Activated naive CD4-positive, alpha-beta T cell treated with anti-CD3 and anti-CD28 coated beads, Interleukin-2, amount 50 U/mL, for 72 hours (primary cell): ENCODE measurements at regions not wholly inside any gene's neighbourhood (a gene's known extent, or its start where the extent isn't known, plus 50 kb on each side); places are given as distances from the start of the nearest gene placed in this dataset.
"Not testable (repeated sequence)": the region's sequence is repeated elsewhere in the genome, so short reads cannot be mapped to it uniquely, and the experiment has no call there.

ENCODE experiments used
- ATAC-seq, 2 donors: fragments of 150-1000 bp; cut with Tn5 transposase; 2 replicates each; pipeline ENCODE4 v1.10.0; 2021; ENCODE audit warnings: mild to moderate bottlenecking in 2 of 2, moderate library complexity in 2 of 2
- DNase-seq, 2 donors: peaks; one replicate each; pipeline ENCODE4 v3.0.0; 2021 to 2022; ENCODE audit warnings: low spot score in 2 of 2
- H3K27ac Mint-ChIP-seq, 2 donors: one replicate each; pipeline ENCODE4 v1.8.0; 2022; ENCODE audit warnings: mild to moderate bottlenecking in 2 of 2, mixed read lengths in 2 of 2
- H3K36me3 Mint-ChIP-seq, 2 donors: one replicate each; pipeline ENCODE4 v1.8.0; 2022; ENCODE audit warnings: mixed read lengths in 2 of 2
- H3K9me3 Mint-ChIP-seq, 2 donors: one replicate each; pipeline ENCODE4 v1.8.0; 2022; ENCODE audit warnings: mixed read lengths in 2 of 2

GRCh38 chr3:182148360-182148759 is 436.6 kb downstream of the SOX2 start:
- no peak for DNase-seq
- ATAC-seq: no peak
- Mint-ChIP-seq H3K36me3 (no peaks in the 10 kb centered on the region), H3K9me3 (peaks cover 10 to 18% of the 10 kb centered on the region in 2 donors), H3K27ac (no peak overlapping the region)

GRCh38 chr3:182149594-182149993 is 437.9 kb downstream of the SOX2 start:
- no peak overlapping the region for H3K27ac Mint-ChIP-seq
- peaks cover 16 to 30% of the 10 kb centered on the region in 2 donors for H3K9me3 Mint-ChIP-seq

GRCh38 chr3:182156326-182156725 is 444.6 kb downstream of the SOX2 start:
- not testable (repeated sequence) for H3K36me3 Mint-ChIP-seq, H3K27ac Mint-ChIP-seq, DNase-seq, ATAC-seq
- H3K9me3 Mint-ChIP-seq: peaks cover 20 to 31% of the 10 kb centered on the region in 2 donors

More at GRCh38 chr3:182149594-182149993, 437.9 kb downstream of the SOX2 start:
- H3K36me3 Mint-ChIP-seq: no peaks in the 10 kb centered on the region
- DNase-seq (no peak), ATAC-seq (no peak)

- Mint-ChIP-seq H3K9me3 (no peaks in the 10 kb centered on the region), H3K36me3 (no peaks in the 10 kb centered on the region), H3K27ac (no peak overlapping the region)
- no peak for ATAC-seq
- no peak for DNase-seq
Observed at GRCh38 chr3:182165234-182165633, 453.5 kb downstream of the SOX2 start.

GRCh38 chr3:182172534-182172933 is 460.8 kb downstream of the SOX2 start:
- DNase-seq: no peak
- Mint-ChIP-seq H3K27ac (no peak overlapping the region), H3K9me3 (no peaks in the 10 kb centered on the region), H3K36me3 (no peaks in the 10 kb centered on the region)
- no peak for ATAC-seq

GRCh38 chr3:182178488-182179200 is 466.9 kb downstream of the SOX2 start:
- Mint-ChIP-seq H3K36me3 (no peaks in the 10 kb centered on the region), H3K9me3 (peaks cover 6 to 10% of the 10 kb centered on the region in 2 donors), H3K27ac (no peak overlapping the region)
- DNase-seq (no peak), ATAC-seq (no peak)

GRCh38 chr3:182179631-182180030 is 467.9 kb downstream of the SOX2 start:
- H3K9me3 Mint-ChIP-seq: peaks cover 11 to 13% of the 10 kb centered on the region in 2 donors
- no peak overlapping the region for H3K27ac Mint-ChIP-seq
- DNase-seq (no peak), ATAC-seq (no peak)
- H3K36me3 Mint-ChIP-seq: no peaks in the 10 kb centered on the region

GRCh38 chr3:182180654-182181385 is 469.1 kb downstream of the SOX2 start:
- Mint-ChIP-seq H3K9me3 (peaks cover 11 to 13% of the 10 kb centered on the region in 2 donors), H3K36me3 (no peaks in the 10 kb centered on the region), H3K27ac (no peak overlapping the region)
- DNase-seq (no peak), ATAC-seq (no peak)

GRCh38 chr3:182182531-182182968 is 470.8 kb downstream of the SOX2 start:
- Mint-ChIP-seq H3K27ac (no peak overlapping the region), H3K36me3 (no peaks in the 10 kb centered on the region), H3K9me3 (peaks cover 13% of the 10 kb centered on the region in 2 donors)
- no peak for ATAC-seq
- DNase-seq: no peak

- H3K27ac Mint-ChIP-seq: no peak overlapping the region
- no peaks in the 10 kb centered on the region for H3K36me3 Mint-ChIP-seq
- DNase-seq (no peak), ATAC-seq (no peak)
- peaks cover 9 to 15% of the 10 kb centered on the region in 2 donors for H3K9me3 Mint-ChIP-seq
Observed at GRCh38 chr3:182183716-182184430, 472.1 kb downstream of the SOX2 start.

- ATAC-seq (no peak), DNase-seq (no peak)
- Mint-ChIP-seq H3K36me3 (no peaks in the 10 kb centered on the region), H3K9me3 (peaks cover 9 to 15% of the 10 kb centered on the region in 2 donors), H3K27ac (no peak overlapping the region)
Observed at GRCh38 chr3:182185313-182185712, 473.6 kb downstream of the SOX2 start.

GRCh38 chr3:182190056-182190455 is 478.3 kb downstream of the SOX2 start:
- no peak overlapping the region for H3K27ac Mint-ChIP-seq
- peaks cover 0 to 4% of the 10 kb centered on the region in 2 donors for H3K9me3 Mint-ChIP-seq
- no peak for ATAC-seq
- no peak for DNase-seq
- H3K36me3 Mint-ChIP-seq: no peaks in the 10 kb centered on the region

- ATAC-seq: no peak
- no peak for DNase-seq
- H3K27ac Mint-ChIP-seq: no peak overlapping the region
- no peaks in the 10 kb centered on the region for H3K36me3 Mint-ChIP-seq
- H3K9me3 Mint-ChIP-seq: no peaks in the 10 kb centered on the region
Observed at GRCh38 chr3:182198345-182198744, 486.6 kb downstream of the SOX2 start.

- peaks cover 0 to 10% of the 10 kb centered on the region in 2 donors for H3K9me3 Mint-ChIP-seq
- no peaks in the 10 kb centered on the region for H3K36me3 Mint-ChIP-seq
- ATAC-seq (no peak), DNase-seq (no peak)
- H3K27ac Mint-ChIP-seq: no peak overlapping the region
Observed at GRCh38 chr3:182201456-182202168, 489.9 kb downstream of the SOX2 start.

- Mint-ChIP-seq H3K27ac (no peak overlapping the region), H3K36me3 (no peaks in the 10 kb centered on the region), H3K9me3 (no peaks in the 10 kb centered on the region)
- ATAC-seq (no peak), DNase-seq (no peak)
Observed at GRCh38 chr3:182212479-182213076, 500.9 kb downstream of the SOX2 start.

- DNase-seq (no peak), ATAC-seq (no peak)
- Mint-ChIP-seq H3K36me3 (no peaks in the 10 kb centered on the region), H3K27ac (no peak overlapping the region), H3K9me3 (no peaks in the 10 kb centered on the region)
Observed at GRCh38 chr3:182214416-182214815, 502.7 kb downstream of the SOX2 start.
